OCI-LY3 (cell line): ENCODE measurements at regions not wholly inside any gene's neighbourhood (a gene's known extent, or its start where the extent isn't known, plus 50 kb on each side); places are given as distances from the start of the nearest gene placed in this dataset.

Experiments
- CTCF ChIP-seq: fragments of 200-600, 300-600 bp; sonication (generic); IDR thresholded peaks from 2 replicates; pipeline ENCODE4 v1.5.1; 2014; ENCODE audit warnings: antibody characterized with exemption, low read length, low read depth
- EZH2phosphoT487 ChIP-seq: fragments of 200-600 bp; shearing (Covaris generic); IDR thresholded peaks from 2 replicates; pipeline ENCODE4 v1.6.1; 2018; ENCODE audit warnings: antibody characterized with exemption, mixed run types, low read depth

- TF ChIP-seq CTCF (no peak), EZH2phosphoT487 (no peak)
Measured at GRCh38 chr6:48813836-48814235, 649.2 kb downstream of the MMUT start.
